Cardiac septum (tissue), 1 donor: ENCODE measurements at regions not wholly inside any gene's neighbourhood (a gene's known extent, or its start where the extent isn't known, plus 50 kb on each side); places are given as distances from the start of the nearest gene placed in this dataset.

Experiments
- DNase-seq: peaks from one replicate; pipeline ENCODE4 v3.0.0-alpha.2; 2020; ENCODE audit warnings: low spot score
- intact Hi-C: fragments of 100-400 bp; cut with DNase I; formaldehyde crosslinking; loops from one replicate; pipeline ENCODE4 v1.14.0; 2022
- donor health status: DM: no; HTN: no; CAD: no.

DNA sequence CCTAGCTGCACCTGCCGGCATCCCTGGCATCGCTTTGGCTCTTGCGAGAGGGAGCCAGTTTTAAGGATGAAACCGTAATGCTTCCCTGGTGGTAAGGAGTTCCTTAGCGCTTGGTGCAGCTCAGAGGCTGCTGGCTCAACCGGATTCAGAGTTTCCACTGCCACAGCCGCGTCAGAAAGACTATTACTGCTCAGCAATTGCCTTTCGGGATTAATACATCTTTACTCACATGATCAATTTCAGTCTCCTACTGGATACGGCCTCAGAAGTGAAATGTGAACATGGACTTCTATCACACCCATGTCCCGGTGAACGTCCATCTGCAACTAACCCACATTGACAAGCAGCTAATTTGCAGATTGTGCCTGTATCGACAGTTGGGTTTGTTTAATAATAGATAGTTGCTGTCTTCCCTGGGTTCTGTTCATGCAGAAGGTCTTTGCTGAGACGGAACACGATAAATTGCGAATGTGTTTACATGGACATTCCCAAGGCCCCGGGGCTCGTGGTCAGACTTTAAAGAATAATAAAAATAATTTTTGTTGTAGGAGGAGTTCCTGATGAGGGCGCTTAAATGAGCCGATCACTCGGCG is 175.4 kb downstream of the ENGASE start:
- intact Hi-C loops = no loop called here
- no peak for DNase-seq

DNA sequence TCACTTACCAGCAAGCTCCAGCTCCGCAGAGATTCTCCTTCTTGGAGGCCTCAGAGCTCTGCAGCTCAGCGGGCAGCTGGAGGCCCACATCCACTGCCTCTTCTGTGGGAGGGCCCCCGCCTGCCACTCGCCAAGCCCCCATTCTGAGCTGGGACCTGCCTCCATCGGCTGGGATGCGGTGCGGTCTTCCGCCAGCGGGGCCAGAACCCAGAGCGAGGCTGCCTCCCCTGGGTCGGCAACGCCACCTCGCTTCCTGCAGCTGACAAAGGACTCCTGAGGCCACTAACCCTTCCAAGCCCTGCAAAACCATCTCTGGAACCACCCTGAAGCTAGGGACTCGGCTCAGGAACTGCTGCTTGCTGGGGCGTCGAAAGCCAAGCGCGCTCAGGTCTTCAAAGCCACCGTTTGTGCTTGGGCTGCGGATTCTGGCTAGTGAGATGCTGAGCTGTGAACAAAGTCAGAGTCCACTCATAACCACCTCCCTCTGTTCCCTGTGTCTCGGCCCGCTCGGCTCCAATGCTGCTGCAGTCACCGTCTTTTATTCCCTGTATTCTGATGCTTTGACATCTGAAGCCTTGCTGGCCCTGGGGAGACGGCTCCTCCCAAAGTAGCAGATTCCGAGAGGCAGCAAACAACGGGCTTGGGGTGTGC is 174.3 kb downstream of the ENGASE start:
- intact Hi-C loops = no loop called here
- no peak for DNase-seq

DNA sequence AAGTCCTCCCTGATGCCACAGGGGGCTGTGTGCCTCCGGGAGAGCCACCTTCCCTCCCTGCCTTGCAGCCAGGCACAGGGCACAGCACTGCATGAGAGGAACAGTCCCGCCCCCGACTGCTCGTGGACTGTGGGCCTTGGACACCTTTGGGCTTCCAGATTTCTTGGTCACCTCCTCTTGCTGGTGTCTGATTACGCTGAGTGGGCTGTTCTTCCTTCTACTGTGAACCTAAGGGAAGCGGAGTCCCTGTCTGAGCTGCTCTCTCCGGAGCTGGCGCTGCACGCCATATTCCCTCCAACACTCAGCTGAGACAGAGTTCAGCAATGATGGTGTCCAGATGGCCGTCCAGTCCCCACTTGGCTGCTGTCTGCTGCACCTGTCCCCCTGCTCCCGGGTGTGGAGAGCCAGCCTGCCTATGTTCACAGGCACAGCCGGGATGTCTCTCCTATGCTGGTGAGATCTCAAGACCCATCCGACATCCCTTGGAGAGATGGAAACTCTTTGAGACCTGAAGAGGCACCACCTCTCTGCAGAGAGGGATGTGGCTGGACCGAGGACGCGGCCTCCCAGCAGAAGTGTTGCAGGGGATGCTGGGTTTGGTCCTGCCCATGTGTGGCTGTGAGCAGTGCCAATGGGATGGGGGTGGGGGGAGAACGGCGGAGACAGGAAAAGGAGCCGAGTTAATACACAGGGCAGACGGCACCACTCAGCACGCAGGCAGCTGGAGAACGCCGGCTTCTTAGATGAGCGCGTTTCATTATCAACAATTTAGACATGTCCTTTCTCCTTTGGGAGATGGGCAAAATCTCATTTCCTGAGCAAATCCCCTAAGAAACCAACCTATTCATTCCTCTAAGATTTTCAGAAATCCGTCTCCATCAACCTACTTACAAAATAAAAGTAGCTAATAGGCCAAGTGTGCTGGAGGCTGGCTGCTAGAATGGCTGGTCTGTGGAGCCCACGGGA is 171.9 kb downstream of the ENGASE start:
- intact Hi-C loops = no loop called here
- DNase-seq = no peak

DNA sequence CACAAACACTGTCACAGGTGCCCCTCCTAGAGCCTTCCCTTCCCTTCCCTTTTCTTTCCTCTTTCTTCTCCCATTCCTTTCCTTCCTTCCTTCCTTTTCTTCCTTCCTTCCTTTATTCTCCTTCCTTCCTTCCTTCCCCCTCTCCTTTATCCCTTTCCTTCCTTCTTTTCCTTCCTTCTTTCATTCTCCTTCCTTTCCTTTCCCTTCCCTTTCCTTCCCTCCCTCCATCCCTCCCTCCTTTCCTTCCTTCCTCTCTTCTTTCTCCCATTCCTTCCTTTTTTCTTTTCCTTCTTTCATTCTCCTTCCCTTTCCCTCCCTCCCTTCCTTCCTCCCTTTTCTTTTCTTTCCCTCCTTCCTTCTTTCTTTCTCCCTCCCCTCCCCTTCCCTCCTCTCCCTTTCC is 170.0 kb downstream of the ENGASE start:
- intact Hi-C loops = no loop called here

DNA sequence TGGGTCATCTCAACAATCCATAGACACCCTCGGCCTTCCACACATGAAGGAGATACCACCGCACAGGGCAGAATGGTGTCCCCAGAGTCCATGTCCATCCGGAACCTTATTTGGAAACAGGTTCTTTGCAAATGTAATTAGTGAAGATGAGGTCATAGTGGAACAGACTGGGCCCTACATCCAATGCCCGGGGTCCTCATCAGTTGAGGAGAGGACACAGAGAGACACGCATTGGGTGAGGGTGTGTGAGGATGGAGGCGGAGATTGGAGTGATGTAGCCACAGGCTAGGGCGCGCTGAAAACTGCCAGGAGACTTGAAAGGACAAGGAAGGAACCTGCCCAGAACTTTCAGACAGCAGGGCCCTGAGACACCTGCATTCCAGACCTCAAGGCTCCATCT is 169.4 kb downstream of the ENGASE start:
- DNase-seq = no peak
- intact Hi-C loops = no loop called here

More for the DNA sequence above, 170.0 kb downstream of the ENGASE start:
- no peak for DNase-seq

DNA sequence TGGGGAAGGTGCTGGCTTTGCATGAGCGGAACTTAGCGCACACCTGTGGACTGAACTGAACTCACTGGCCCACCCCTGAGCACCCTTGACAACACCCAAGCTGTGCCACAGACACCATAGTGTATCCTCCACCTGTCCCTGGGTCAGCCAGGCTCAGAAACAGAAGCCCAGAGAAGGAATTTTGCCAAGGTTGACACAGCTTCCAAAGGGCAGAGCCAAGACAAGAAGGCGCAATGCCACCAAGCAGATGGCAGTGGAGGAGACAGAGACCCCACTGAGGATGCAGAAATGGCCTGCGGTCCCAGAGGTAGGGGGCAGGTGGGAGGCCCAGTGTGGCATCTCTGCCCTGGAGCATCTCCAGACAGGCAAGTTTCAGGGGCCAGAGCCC is 169.0 kb downstream of the ENGASE start:
- intact Hi-C loops = no loop called here

DNA sequence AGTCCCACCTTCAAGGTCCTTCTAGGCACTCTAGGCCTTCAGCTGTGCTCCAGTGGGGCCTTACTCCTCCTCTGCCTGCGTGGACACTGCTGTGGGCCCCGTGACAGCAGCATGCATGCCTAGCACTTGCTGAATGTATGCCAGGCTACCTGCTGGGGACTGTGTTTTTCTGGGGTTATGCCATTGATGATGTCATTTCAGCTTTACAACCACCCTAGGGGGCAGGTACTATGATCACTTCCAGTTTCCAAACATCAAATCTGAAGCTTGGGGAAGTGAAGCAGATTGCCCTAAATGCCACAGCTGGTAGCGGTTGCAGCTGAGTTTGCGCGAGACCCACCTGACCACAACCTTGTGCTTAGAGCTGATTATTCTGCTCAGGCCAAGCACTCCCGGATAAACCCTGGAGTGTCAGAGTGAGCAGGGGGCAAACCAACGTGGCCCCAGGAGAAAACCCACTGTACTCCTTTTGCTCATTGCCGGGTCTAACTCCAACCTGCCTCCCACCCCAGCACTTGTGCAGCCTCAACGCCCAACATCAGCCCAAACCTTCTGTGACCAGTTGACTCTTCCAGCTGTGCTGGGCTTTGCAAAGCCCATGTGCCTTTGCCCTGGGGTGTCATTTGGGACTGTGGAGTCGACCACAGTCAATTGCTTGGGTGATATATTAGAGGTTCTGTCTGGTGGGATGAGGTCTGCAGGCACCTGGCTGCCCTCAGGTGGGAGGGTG is 168.4 kb downstream of the ENGASE start:
- intact Hi-C loops = no loop called here
- DNase-seq = no peak

More for the DNA sequence above, 169.0 kb downstream of the ENGASE start:
- no peak for DNase-seq

DNA sequence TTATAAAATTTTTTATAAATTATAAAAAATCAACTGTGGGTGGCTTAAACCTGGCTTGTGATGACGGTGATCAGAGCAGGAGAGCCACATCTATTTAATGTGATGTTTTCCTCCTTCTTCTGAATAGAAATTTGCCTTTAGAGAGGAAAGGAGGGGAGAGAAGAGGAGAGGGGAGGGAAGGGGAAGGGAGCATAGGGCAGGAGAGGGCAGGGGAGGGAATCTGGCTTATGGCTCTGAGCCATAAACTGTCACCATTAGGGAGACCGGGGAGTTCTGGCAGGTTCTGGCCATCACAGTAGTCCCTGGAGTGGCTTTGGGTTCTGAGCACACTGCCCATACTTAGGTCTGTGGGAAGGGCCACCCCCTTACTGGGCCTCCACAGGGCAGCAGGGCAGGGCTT is 167.8 kb downstream of the ENGASE start:
- no peak for DNase-seq
- intact Hi-C loops = no loop called here

DNA sequence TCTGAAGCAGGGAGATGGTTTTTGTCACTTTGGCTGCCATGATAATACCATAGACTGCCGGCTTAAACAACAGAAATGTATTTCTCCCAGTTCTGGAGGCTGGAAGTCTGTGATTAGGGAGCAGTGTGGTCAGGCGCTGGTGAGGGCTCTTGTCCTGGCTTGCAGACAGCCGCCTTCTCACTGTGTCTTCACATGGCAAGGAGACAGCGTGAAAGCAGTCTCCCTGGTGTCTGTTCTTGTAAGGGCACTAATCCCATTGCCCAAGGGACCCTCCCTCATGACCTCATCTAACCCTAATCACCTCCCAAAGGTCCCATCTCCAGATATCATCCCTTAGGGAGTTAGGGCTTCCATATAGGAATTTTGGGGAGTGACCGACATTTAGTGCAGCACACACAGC is 167.0 kb downstream of the ENGASE start:
- intact Hi-C loops = no loop called here
- no peak for DNase-seq

DNA sequence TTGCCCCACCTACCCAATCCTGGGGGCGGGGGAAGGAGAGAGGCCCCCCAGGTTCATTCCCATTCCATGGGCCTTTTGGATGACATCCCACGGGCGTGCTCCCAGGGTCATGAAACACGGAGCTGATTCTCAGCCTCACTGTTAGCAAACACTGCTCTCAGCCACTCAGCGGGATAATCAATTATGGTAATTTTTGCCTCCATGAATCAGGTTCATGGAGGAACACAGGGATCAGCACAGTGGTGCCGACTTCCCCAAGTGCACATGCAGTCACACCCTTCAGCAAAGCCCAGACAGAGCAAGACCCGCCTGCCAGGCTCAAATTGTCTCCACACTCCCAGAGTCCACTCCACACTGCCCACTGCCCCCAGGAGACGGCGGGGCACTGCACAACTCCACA is 164.6 kb downstream of the ENGASE start:
- intact Hi-C loops = no loop called here
- no peak for DNase-seq

DNA sequence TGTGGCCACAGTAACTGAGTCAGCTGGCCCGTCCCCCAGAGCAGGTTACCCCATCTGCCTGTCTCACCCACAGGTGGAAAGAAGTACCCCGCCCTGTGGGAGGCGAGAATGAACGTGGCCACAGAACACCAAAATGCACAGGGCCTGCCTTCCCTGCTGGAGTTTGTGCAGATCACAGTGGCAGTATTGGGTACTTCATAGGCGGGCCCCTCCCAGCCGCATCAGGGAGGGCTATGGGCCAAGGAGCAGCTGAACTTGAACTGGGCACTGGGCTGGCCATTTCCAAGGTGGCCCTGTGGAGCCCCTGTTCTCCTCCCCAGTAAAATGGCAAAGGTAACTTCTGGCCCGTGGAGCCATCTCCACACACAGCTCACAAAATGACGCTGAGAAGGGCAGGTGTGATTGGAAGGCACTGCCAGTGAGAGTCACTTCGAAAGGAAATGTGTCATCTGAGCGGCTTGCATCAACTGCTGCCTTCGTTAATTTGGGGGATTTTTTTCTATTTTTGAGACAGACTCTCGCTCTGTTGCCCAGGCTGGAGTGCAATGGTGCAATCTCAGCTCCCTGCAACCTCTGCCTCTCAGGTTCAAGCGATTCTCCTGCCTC is 162.9 kb downstream of the ENGASE start:
- DNase-seq = no peak
- intact Hi-C loops = no loop called here

DNA sequence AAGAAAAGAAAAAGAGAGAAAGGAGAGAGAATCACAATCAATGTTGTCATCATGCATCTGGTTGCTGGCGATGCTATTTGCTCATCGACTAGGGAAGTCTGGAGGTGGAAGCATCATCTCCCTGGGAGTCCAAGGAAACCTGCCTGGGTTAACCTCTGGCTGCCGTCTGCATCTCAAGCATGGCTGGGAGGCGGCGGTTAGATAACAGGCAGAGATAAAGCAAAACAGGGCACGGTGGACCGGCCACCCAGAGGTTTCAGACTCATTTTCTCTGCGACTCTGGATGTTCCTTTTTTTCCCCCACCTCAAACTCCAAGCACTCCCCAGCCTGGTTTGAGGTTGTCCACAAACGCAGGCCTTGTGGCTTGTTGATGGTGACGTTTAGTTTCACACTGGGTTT is 161.2 kb downstream of the ENGASE start:
- intact Hi-C loops = no loop called here
- DNase-seq = no peak

DNA sequence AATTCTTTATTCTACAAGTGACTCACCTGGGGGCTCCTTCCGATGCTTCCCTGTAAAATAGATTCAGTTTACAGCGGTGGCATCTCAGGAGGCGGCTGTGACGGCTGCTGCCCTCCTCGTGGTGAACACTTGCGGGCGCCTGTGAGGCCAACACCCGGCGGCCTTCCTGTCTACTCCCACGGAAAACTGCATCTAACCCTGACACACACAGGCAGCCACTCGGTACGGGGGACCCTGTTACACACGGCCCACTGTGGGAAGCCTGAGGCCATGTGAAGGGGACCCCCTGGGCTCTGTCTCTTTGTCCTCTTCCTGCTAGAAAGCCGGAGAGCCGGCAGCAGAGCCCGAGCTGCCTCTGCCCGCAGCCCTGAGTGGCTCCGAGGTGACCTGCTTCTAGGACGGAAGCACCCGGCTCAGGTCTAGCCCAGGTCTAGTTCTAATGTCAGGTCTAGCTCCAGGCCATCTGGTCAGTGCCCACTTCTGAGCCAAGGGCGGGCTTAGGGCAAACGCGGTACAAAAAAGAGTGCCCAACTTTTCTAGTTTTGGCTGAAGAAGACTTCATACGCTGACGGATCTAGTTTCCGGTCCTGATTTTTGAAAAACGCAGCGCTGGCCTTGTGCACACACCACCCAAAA is 159.4 kb downstream of the ENGASE start:
- DNase-seq = no peak
- intact Hi-C loops = no loop called here

DNA sequence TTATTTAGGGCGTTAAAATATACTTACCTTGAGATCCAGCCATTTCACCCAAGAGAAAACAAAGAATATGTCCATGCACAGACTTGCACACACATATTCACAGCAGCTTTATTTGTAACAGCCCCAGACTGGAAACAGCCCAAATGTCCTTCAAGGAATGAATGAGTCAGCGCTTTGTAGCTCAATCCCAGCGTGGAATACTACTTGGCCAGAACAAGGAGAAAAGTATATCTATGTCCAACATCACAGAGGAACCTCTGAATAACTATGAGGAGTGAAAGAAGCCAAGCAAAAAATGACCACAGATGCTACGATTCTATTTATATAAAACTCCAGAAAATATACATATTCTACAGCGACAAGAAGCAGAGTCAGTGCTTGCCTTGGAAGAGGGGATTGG is 158.3 kb downstream of the ENGASE start:
- intact Hi-C loops = no loop called here
- no peak for DNase-seq

DNA sequence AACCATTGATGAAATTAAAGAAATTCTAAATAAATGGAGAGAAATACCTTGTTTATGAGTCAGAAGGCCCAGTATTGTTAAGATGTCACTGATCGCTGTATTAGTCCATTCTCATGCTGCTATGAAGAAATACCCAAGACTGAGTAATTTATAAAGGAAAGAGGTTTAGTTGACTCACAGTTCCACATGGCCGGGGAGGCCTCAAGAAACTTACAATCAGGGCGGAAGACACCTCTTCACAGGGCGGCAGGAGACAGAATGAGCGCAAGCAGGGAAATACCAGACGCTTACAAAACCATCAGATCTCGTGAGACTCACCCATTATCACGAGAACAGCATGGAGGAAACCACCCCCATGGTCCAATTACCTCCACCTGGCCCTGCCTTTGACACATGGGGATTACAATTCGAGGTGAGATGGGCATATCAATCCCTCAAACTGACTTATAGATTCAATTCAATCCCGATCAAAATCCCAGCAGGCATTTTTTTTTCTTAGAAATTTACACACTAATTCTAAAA is 157.2 kb downstream of the ENGASE start:
- DNase-seq = no peak
- intact Hi-C loops = no loop called here

DNA sequence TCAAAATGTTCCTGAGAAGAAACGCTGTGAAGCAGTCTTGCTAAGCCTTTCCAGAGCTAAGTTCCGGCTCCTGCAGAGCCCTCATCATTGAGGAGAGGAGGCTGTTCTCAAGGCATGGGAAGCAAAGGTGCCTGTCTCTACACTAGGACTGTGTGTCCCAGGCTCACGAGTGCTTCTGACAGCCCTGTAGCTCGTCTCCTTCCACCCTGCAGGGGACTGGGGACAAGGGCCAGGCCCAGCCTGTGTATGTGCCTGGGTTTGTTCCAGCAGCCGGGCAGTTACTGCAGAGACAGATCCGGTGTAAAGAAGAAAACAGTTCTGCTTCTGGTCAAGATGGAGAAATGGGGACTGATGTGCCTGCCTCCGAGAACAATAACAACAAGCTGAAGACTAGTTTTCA is 156.0 kb downstream of the ENGASE start:
- intact Hi-C loops = no loop called here
- no peak for DNase-seq

DNA sequence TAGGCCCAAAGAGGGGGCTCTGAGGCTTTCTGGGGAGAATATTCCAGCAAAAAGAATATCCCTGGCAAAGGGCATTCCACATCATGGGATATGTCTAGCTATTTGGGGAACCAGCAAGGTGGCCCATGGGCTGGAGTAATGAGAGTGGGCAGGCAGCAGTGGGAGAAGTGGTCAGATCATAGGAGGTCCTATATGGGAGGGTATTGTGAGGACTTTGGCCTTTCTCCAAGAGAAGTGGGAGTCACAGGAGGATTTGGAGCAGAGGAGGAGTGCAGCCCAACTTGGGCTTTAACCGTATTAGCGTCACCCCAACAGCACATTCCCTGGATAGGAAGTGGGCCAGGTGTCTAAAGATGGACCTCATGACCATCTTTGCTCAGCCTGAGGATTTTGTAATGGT is 151.4 kb downstream of the ENGASE start:
- intact Hi-C loops = no loop called here
- no peak for DNase-seq

DNA sequence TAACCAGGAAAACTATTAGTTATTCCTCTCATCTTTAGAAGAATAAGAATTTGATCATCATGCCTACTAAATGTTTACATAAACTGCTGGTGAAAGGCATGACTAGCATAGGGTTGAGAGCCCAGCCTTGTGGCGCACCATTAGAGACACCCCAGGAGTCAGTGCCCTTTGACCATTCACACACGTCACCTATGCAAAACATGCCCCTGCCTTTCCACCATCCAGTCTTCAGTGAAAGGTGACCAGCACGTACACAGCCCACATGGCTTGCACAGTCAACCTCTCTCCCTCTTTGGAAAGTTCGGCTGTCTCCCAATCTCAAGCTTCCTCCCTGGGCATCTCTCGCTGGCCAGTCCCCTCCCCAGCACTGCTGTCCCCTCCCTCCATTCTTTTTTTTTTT is 150.3 kb downstream of the ENGASE start:
- intact Hi-C loops = no loop called here
- DNase-seq = no peak

DNA sequence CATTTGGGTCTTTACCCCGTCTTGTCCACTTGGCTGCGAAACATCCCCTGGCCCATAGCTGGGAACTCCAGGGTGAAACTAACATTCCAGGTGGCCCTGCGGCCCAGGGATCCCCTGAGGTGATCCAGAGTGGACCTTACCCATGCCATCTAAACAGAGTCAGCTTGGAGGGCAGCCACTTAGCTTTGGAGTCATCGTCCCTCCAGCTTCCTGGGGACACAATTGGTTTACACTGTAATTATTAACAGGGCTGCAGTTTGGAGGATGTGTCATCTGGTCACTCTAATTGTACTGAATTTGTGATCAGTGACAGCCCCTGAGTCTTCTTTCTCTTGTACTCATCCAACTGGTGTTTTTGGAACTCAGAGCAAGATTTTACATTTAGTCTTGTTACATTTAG is 149.9 kb downstream of the ENGASE start:
- no peak for DNase-seq
- intact Hi-C loops = no loop called here
